ENCODE measurements at regions not wholly inside any gene's neighbourhood (a gene's known extent, or its start where the extent isn't known, plus 50 kb on each side); places are given as distances from the start of the nearest gene placed in this dataset.

- no CpG with 5 or more reads among the region's 3 CpGs for WGBS (ENCODE audit: insufficient coverage)
- no peaks in the 10 kb centered on the region for H3K4me1 Mint-ChIP-seq
- H3K9me3 ChIP-seq (replicated peaks in 1 of 2; ENCODE audit: control insufficient read depth in 1 of 2, insufficient read depth in 1 of 2, low read length in 2 of 2) = no peaks in the 10 kb centered on the region
- H3K9ac ChIP-seq (ENCODE audit: insufficient read depth, low read length, poor library complexity, severe bottlenecking) = no peak overlapping the region
- no peaks in the 10 kb centered on the region for H4K20me1 ChIP-seq (ENCODE audit: insufficient read depth, low read length)
- DNase-seq = no peak
- H3K27me3 Mint-ChIP-seq (ENCODE audit: low read depth in 3 of 3) = no peaks in the 10 kb centered on the region
- intact Hi-C loops (cut with micrococcal nuclease) = no loop called here
- H3K27ac ChIP-seq (ENCODE audit: low read depth in 1 of 2, low read length in 2 of 2) = no peak overlapping the region
- H3K4me3 ChIP-seq (replicated peaks in 1 of 3; ENCODE audit: low read depth in 2 of 3, low read length in 3 of 3) = no peak overlapping the region
- H3K36me3 ChIP-seq (replicated peaks in 1 of 2; ENCODE audit: control insufficient read depth in 1 of 2, insufficient read depth in 2 of 2, low read length in 2 of 2) = no peaks in the 10 kb centered on the region
- H3K27ac Mint-ChIP-seq = no peak overlapping the region
- H3K4me3 Mint-ChIP-seq = no peak overlapping the region
- no peaks in the 10 kb centered on the region for H3K4me1 ChIP-seq (ENCODE audit: control insufficient read depth in 1 of 2, insufficient read depth in 2 of 2, low read length in 2 of 2)
- H2AFZ ChIP-seq (ENCODE audit: insufficient read depth, low read depth, low read length, poor library complexity, severe bottlenecking) = no peak overlapping the region
- peaks cover 0 to 3% (median 0%) of the 10 kb centered on the region in 7 donors for H3K9me3 Mint-ChIP-seq
- no peak overlapping the region for H3K4me2 ChIP-seq (replicated peaks; ENCODE audit: extremely low read depth, low read length, poor library complexity, severe bottlenecking)
- H3K36me3 Mint-ChIP-seq = no peaks in the 10 kb centered on the region
- no peaks in the 10 kb centered on the region for H3K79me2 ChIP-seq (ENCODE audit: insufficient read depth, low read length)
- H3K27me3 ChIP-seq (ENCODE audit: control insufficient read depth in 2 of 2, insufficient read depth in 2 of 2, low read length in 2 of 2) = no peaks in the 10 kb centered on the region
- no peak for TF ChIP-seq CTCF (IDR thresholded peaks at IDR 0.05)
Observed at GRCh38 chr3:76760336-76760735, 279.6 kb upstream of the ROBO2 start.

- no peak overlapping the region for H3K4me3 Mint-ChIP-seq
- no peak overlapping the region for H3K27ac Mint-ChIP-seq
- no peaks in the 10 kb centered on the region for H3K27me3 Mint-ChIP-seq (ENCODE audit: low read depth in 3 of 3)
- no peaks in the 10 kb centered on the region for H3K36me3 Mint-ChIP-seq
- Histone ChIP-seq H3K79me2 (ENCODE audit: insufficient read depth, low read length) (no peaks in the 10 kb centered on the region), H3K9ac (ENCODE audit: insufficient read depth, low read length, poor library complexity, severe bottlenecking) (no peak overlapping the region), H3K4me2 (replicated peaks; ENCODE audit: extremely low read depth, low read length, poor library complexity, severe bottlenecking) (no peak overlapping the region), H2AFZ (ENCODE audit: insufficient read depth, low read depth, low read length, poor library complexity, severe bottlenecking) (no peak overlapping the region), H3K4me3 (replicated peaks in 1 of 3; ENCODE audit: low read depth in 2 of 3, low read length in 3 of 3) (no peak overlapping the region), H3K4me1 (ENCODE audit: control insufficient read depth in 1 of 2, insufficient read depth in 2 of 2, low read length in 2 of 2) (no peaks in the 10 kb centered on the region), H3K27ac (ENCODE audit: low read depth in 1 of 2, low read length in 2 of 2) (no peak overlapping the region), H3K27me3 (ENCODE audit: control insufficient read depth in 2 of 2, insufficient read depth in 2 of 2, low read length in 2 of 2) (no peaks in the 10 kb centered on the region), H3K9me3 (replicated peaks in 1 of 2; ENCODE audit: control insufficient read depth in 1 of 2, insufficient read depth in 1 of 2, low read length in 2 of 2) (no peaks in the 10 kb centered on the region), H3K36me3 (replicated peaks in 1 of 2; ENCODE audit: control insufficient read depth in 1 of 2, insufficient read depth in 2 of 2, low read length in 2 of 2) (no peaks in the 10 kb centered on the region), H4K20me1 (ENCODE audit: insufficient read depth, low read length) (no peaks in the 10 kb centered on the region)
- no peaks in the 10 kb centered on the region for H3K4me1 Mint-ChIP-seq
- DNase-seq = no peak
- no peaks in the 10 kb centered on the region for H3K9me3 Mint-ChIP-seq
- WGBS (ENCODE audit: insufficient coverage) = 80% methylated on average over 4 of the region's 5 CpGs
- intact Hi-C loops (cut with micrococcal nuclease) = no loop called here
- TF ChIP-seq CTCF (IDR thresholded peaks at IDR 0.05) = no peak
Observed at GRCh38 chr3:76765511-76765910, 274.4 kb upstream of the ROBO2 start.
